DND-41 (cell line): ENCODE measurements at regions not wholly inside any gene's neighbourhood (a gene's known extent, or its start where the extent isn't known, plus 50 kb on each side); places are given as distances from the start of the nearest gene placed in this dataset.

ENCODE experiments used
- ATAC-seq: fragments of 200-7000 bp; cut with Tn5 transposase; 3 replicates; pipeline ENCODE4 v1.9.1; 2021; ENCODE audit warnings: low read depth; ENCODE audit not compliant: insufficient read depth
- DNase-seq: peaks from one replicate; pipeline ENCODE4 v3.0.0-alpha.2; 2020
- H2AFZ ChIP-seq: 2 replicates; pipeline ENCODE4 v1.6.0; 2012; ENCODE audit warnings: low read depth, low read length
- H3K27ac ChIP-seq: 2 replicates; pipeline ENCODE4 v1.5.1; 2012; ENCODE audit warnings: low read length, inconsistent platforms
- H3K27me3 ChIP-seq: fragments of 200-600 bp; sonication (generic); 2 replicates; pipeline ENCODE4 v1.6.0; 2012; ENCODE audit warnings: low read length, mild to moderate bottlenecking, inconsistent platforms; ENCODE audit not compliant: insufficient read depth, poor library complexity
- H3K36me3 ChIP-seq: 2 replicates; pipeline ENCODE4 v1.5.1; 2012; ENCODE audit warnings: low read length, inconsistent platforms; ENCODE audit not compliant: insufficient read depth
- H3K4me1 ChIP-seq: 2 replicates; pipeline ENCODE4 v1.5.1; 2012; ENCODE audit warnings: mild to moderate bottlenecking, low read length; ENCODE audit not compliant: insufficient read depth
- H3K4me2 ChIP-seq: 2 replicates; pipeline ENCODE4 v1.6.0; 2012; ENCODE audit warnings: mild to moderate bottlenecking, moderate library complexity, low read length, inconsistent platforms; ENCODE audit not compliant: insufficient read depth
- H3K4me3 ChIP-seq, 2 experiments: fragments of 200-600 bp in 1 of 2; shearing (Covaris generic) in 1 of 2; 2 replicates each; pipeline ENCODE4 v1.5.1; 2012 to 2016; ENCODE audit warnings: inconsistent platforms in 2 of 2, low read length in 2 of 2, mild to moderate bottlenecking in 2 of 2, low read depth in 1 of 2, moderate library complexity in 1 of 2
- H3K79me2 ChIP-seq: 2 replicates; pipeline ENCODE4 v1.6.0; 2012; ENCODE audit warnings: low read length, inconsistent platforms; ENCODE audit not compliant: insufficient read depth
- H3K9ac ChIP-seq: 2 replicates; pipeline ENCODE4 v1.6.0; 2012; ENCODE audit warnings: low read depth, mild to moderate bottlenecking, inconsistent platforms, low read length, moderate library complexity
- H3K9me3 ChIP-seq: 2 replicates; pipeline ENCODE4 v1.5.1; 2012; ENCODE audit warnings: low read length, moderate library complexity, mild to moderate bottlenecking, inconsistent platforms; ENCODE audit not compliant: insufficient read depth, severe bottlenecking
- H4K20me1 ChIP-seq: 2 replicates; pipeline ENCODE4 v1.6.0; 2012; ENCODE audit warnings: low read length; ENCODE audit not compliant: insufficient read depth
- CTCF ChIP-seq: IDR thresholded peaks from 2 replicates; pipeline ENCODE4 v1.5.1; 2012; ENCODE audit warnings: borderline replicate concordance, low read length, moderate library complexity, mild to moderate bottlenecking; ENCODE audit not compliant: poor library complexity, severe bottlenecking; ENCODE audit errors: extremely low read depth
- EZH2 ChIP-seq: IDR thresholded peaks from 3 replicates; pipeline ENCODE4 v1.6.1; 2012; ENCODE audit warnings: borderline replicate concordance, low read depth, mild to moderate bottlenecking, moderate library complexity, low read length, inconsistent platforms; ENCODE audit not compliant: severe bottlenecking

- Histone ChIP-seq H3K4me1 (no peaks in the 10 kb centered on the region), H3K9me3 (no peaks in the 10 kb centered on the region), H3K27me3 (no peaks in the 10 kb centered on the region), H4K20me1 (no peaks in the 10 kb centered on the region), H2AFZ (no peak overlapping the region), H3K27ac (no peak overlapping the region), H3K79me2 (no peaks in the 10 kb centered on the region), H3K4me2 (no peak overlapping the region), H3K4me3 (no peak overlapping the region), H3K36me3 (no peaks in the 10 kb centered on the region), H3K9ac (no peak overlapping the region)
- ATAC-seq = no peak
- no peak for DNase-seq
- TF ChIP-seq CTCF (no peak), EZH2 (no peak)
These were observed 179.8 kb downstream of the LINC00237 start for GRCh38 chr20:20926222-20926905.

DNA sequence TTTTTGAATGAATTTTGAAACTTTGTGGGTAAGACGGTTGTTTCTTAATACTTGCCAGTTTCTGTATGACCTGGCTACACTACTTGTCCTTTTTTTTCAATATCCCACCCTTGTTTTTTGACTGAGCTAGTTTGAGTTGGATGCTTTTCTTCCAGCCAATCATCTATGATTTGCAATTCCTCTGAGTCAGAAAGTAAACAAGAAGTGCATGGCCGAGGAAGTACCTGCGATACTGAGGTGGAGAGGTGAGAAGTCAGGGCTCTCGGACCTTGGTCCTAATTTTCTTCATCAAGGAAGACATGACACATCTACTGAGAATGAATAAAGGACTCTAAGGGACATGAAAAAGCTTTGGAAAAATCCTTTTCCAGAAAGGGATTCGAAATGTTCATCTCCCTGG lies 185.7 kb downstream of the LINC00237 start:
- no peaks in the 10 kb centered on the region for H3K27me3 ChIP-seq
- no peak for DNase-seq
- no peak for TF ChIP-seq EZH2
- no peak for TF ChIP-seq CTCF
- no peak overlapping the region for H3K4me3 ChIP-seq
- H3K79me2 ChIP-seq = no peaks in the 10 kb centered on the region
- H3K9ac ChIP-seq = no peak overlapping the region
- no peaks in the 10 kb centered on the region for H4K20me1 ChIP-seq
- no peak overlapping the region for H2AFZ ChIP-seq
- no peak overlapping the region for H3K4me2 ChIP-seq
- H3K36me3 ChIP-seq = no peaks in the 10 kb centered on the region
- H3K9me3 ChIP-seq = peaks cover 11% of the 10 kb centered on the region
- H3K4me1 ChIP-seq = no peaks in the 10 kb centered on the region
- H3K27ac ChIP-seq = no peak overlapping the region
- no peak for ATAC-seq

DNA sequence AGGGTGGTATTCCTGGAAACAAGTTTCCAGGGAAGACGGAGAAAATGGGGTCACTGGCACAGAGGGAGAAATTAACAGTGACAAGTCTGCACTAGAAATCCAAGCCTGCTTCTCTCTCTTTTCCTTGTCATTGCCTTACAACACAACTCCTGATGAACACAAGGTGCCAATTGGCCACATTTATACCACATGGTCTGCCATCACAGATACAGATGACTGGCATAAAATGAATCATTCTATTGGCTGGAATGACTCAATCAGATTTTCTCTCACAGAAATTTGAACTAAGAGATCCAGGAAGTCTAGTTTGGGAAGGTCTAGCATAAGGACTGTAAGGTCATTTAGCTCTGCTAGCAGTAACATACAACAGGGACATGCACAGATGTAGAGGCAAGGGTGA lies 190.3 kb downstream of the LINC00237 start:
- no peaks in the 10 kb centered on the region for H3K36me3 ChIP-seq
- ATAC-seq (no peak), DNase-seq (no peak)
- peaks cover 11% of the 10 kb centered on the region for H3K9me3 ChIP-seq
- H4K20me1 ChIP-seq = no peaks in the 10 kb centered on the region
- no peak overlapping the region for H3K4me3 ChIP-seq
- no peaks in the 10 kb centered on the region for H3K79me2 ChIP-seq
- TF ChIP-seq CTCF (no peak), EZH2 (no peak)
- H3K4me2 ChIP-seq = no peak overlapping the region
- no peak overlapping the region for H3K27ac ChIP-seq
- no peak overlapping the region for H2AFZ ChIP-seq
- H3K27me3 ChIP-seq = no peaks in the 10 kb centered on the region
- H3K4me1 ChIP-seq = no peaks in the 10 kb centered on the region
- no peak overlapping the region for H3K9ac ChIP-seq

DNA sequence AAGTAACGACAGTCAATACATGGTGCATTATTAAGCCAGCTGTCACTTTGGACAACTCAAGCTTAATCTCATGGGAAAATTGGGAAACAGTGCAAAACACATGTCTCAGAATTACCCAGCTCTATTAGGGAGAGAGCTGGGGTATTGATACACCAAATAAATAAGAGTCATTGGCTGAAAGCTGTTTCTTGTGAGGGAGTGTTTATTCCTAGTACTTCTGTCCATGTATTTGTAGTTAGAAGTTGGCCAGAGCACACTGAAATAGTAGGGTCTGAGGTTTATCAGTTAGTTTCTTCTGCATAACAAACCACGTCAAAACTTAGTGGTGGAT lies 192.0 kb upstream of the RALGAPA2 start:
- DNase-seq = no peak
- Histone ChIP-seq H3K36me3 (no peaks in the 10 kb centered on the region), H3K79me2 (no peaks in the 10 kb centered on the region)

More for the DNA sequence above, 192.0 kb upstream of the RALGAPA2 start:
- no peak for ATAC-seq
- no peaks in the 10 kb centered on the region for H3K27me3 ChIP-seq
- no peak for TF ChIP-seq EZH2
- no peak for TF ChIP-seq CTCF
- no peak overlapping the region for H3K4me3 ChIP-seq
- no peaks in the 10 kb centered on the region for H3K9me3 ChIP-seq
- no peak overlapping the region for H3K4me2 ChIP-seq
- no peak overlapping the region for H3K27ac ChIP-seq
- no peaks in the 10 kb centered on the region for H3K4me1 ChIP-seq
- no peaks in the 10 kb centered on the region for H4K20me1 ChIP-seq
- no peak overlapping the region for H3K9ac ChIP-seq
- H2AFZ ChIP-seq = no peak overlapping the region
